Testis (tissue), 2 donors: ENCODE measurements at regions not wholly inside any gene's neighbourhood (a gene's known extent, or its start where the extent isn't known, plus 50 kb on each side); places are given as distances from the start of the nearest gene placed in this dataset.

Source experiments
- POLR2A ChIP-seq: fragments of 450-650 bp; IDR thresholded peaks from one replicate; pipeline ENCODE4 v1.6.1; 2017; ENCODE audit warnings: antibody characterized with exemption, mild to moderate bottlenecking, moderate library complexity
- TF ChIP-seq, protein P1 (sequence below), 3 experiments: fragments of 450-650 bp in 2 of 3; fragments of 200-600 bp in 1 of 3; sonication (generic) in 1 of 3; IDR thresholded peaks; one replicate each; pipeline ENCODE4 v1.5.1; 2016 to 2019; ENCODE audit warnings: antibody characterized with exemption in 3 of 3, mild to moderate bottlenecking in 2 of 3, moderate library complexity in 1 of 3

DNA sequence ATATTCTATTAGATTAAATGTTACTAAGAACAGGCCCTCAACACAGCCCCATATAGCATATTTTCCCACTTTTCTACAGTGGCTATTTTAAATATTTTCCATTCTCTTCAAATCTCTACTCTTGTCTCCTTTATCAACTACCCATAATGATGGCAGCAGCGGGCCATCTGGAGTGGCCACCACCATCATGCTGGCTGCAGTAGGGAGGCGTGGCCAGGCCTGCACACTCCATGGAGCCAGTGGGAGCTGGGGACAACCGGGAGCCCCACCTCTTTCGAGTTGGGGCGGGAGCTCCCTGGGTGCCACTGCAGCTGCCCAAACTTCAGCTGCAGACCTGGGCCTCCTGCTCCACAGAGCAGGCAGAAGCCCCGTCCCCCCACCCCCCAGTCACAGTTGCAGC, 98.4 kb upstream of the RANBP6 start:
- TF ChIP-seq, protein P1, sequence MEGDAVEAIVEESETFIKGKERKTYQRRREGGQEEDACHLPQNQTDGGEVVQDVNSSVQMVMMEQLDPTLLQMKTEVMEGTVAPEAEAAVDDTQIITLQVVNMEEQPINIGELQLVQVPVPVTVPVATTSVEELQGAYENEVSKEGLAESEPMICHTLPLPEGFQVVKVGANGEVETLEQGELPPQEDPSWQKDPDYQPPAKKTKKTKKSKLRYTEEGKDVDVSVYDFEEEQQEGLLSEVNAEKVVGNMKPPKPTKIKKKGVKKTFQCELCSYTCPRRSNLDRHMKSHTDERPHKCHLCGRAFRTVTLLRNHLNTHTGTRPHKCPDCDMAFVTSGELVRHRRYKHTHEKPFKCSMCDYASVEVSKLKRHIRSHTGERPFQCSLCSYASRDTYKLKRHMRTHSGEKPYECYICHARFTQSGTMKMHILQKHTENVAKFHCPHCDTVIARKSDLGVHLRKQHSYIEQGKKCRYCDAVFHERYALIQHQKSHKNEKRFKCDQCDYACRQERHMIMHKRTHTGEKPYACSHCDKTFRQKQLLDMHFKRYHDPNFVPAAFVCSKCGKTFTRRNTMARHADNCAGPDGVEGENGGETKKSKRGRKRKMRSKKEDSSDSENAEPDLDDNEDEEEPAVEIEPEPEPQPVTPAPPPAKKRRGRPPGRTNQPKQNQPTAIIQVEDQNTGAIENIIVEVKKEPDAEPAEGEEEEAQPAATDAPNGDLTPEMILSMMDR (IDR thresholded peaks at IDR 0.05) = no peak
- TF ChIP-seq POLR2A = no peak
